Adipocyte (in vitro differentiated cells): ENCODE measurements at regions not wholly inside any gene's neighbourhood (a gene's known extent, or its start where the extent isn't known, plus 50 kb on each side); places are given as distances from the start of the nearest gene placed in this dataset.
A peak's percentile ranks its signal among the peaks of the same experiment; 100 is the strongest.

Experiments used
- DNase-seq: peaks from one replicate; pipeline ENCODE4 v3.0.0-alpha.2; 2015; ENCODE audit warnings: low read depth
- H3K27me3 ChIP-seq: replicated peaks from 2 replicates; pipeline ENCODE4 v1.7.0; 2013; ENCODE audit warnings: mild to moderate bottlenecking, low read length, moderate library complexity; ENCODE audit not compliant: control insufficient read depth, insufficient read depth
- H3K36me3 ChIP-seq: 2 replicates; pipeline ENCODE4 v1.7.0; 2013; ENCODE audit warnings: low read length, mild to moderate bottlenecking, moderate library complexity; ENCODE audit not compliant: control insufficient read depth, insufficient read depth, severe bottlenecking
- H3K4me1 ChIP-seq: 2 replicates; pipeline ENCODE4 v1.7.0; 2013; ENCODE audit warnings: mild to moderate bottlenecking, low read length, moderate library complexity; ENCODE audit not compliant: control insufficient read depth, insufficient read depth
- H3K4me3 ChIP-seq: 2 replicates; pipeline ENCODE4 v1.7.0; 2013; ENCODE audit warnings: mild to moderate bottlenecking, low read length, moderate library complexity
- H3K9ac ChIP-seq: 2 replicates; pipeline ENCODE4 v1.7.0; 2013; ENCODE audit warnings: mild to moderate bottlenecking, low read length, moderate library complexity
- H3K9me3 ChIP-seq: 2 replicates; pipeline ENCODE4 v1.7.0; 2013; ENCODE audit warnings: mild to moderate bottlenecking, low read length, moderate library complexity; ENCODE audit not compliant: control insufficient read depth

DNA sequence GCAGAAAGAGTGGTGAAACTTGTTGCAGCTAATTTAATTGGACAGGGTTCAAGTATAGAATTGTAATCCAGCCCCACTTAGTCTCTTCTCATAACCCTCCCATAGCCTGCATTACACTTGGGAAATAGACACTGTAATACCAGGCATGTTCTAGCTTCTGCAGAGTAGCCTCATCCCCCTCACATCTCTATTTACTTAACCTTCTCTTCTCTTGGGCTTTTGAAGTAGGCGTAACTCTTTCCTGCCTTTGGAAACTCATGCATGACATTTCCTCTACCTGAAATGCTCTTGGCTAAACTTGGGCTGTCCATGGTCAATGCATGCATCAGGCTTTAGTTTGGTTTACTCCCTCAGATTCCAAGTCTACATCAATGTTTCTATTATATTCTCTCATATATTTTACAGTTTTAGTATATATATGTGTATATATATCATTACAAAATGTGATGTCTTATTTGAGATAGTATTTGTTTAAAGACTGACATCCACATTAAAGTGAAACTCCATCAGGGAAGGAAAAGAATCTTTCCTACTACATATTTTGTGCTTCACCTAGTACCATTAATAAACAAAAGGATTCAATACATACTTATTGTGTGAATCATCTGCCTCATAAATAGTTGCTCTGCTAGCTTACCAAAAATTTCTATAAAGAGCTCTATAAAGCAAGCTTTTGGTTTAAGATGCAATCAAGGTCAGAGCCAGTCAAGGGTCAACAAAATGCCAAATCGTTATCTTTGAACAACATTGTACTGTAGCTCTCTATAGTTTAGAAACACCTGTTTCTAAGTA is 1158.0 kb downstream of the MAT2B start:
- H3K9ac ChIP-seq: no peak overlapping the region
- DNase-seq: peak; percentile 20
- no peak overlapping the region for H3K4me3 ChIP-seq
- H3K27me3 ChIP-seq: no peaks in the 10 kb centered on the region
- H3K9me3 ChIP-seq: no peaks in the 10 kb centered on the region
- no peaks in the 10 kb centered on the region for H3K36me3 ChIP-seq
- H3K4me1 ChIP-seq: peaks cover 9% of the 10 kb centered on the region

DNA sequence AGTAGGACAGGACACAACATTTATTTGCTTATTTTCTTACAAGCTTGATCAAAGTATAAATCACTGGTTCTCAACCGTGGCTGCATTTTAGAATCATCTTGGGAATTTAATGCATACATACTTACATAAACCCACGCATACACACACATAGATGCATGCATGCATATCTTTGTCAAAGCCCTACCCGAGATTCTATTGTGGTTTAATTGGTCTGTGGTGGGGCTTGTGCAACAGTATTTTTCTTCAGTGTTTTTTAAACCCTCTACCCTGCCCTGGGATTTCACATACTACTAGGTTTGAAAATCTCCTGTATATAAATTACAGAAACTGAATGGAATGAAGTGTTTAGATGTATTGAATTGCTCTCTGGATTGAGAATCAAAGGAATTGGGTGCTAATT is 1166.2 kb downstream of the MAT2B start:
- H3K27me3 ChIP-seq: no peaks in the 10 kb centered on the region
- H3K9ac ChIP-seq: no peak overlapping the region
- H3K9me3 ChIP-seq: no peaks in the 10 kb centered on the region
- no peak overlapping the region for H3K4me3 ChIP-seq
- no peaks in the 10 kb centered on the region for H3K36me3 ChIP-seq
- peaks cover 12% of the 10 kb centered on the region for H3K4me1 ChIP-seq
- DNase-seq: peak; percentile 7

DNA sequence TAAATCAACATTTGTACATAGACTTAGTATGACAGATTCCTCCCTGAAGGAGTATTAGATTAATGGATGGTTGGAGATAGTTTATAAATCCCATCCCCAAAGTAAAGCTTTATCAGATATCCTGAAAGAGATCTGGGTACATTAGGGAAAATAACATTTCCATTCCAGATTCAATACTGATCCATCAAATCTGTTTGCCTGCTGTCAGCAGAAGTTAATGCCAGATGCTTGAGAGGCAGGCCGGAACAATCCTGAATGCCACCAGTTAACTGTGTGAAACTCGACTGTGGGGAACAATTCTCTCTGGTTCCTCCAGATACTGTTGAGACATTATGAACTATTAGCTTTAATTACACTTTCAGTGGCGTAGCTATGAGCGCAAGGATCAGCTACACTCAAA is 1166.8 kb downstream of the MAT2B start:
- peak overlapping the region; percentile 31 for H3K9ac ChIP-seq
- H3K4me1 ChIP-seq: peaks cover 12% of the 10 kb centered on the region
- no peaks in the 10 kb centered on the region for H3K36me3 ChIP-seq
- no peaks in the 10 kb centered on the region for H3K27me3 ChIP-seq
- no peaks in the 10 kb centered on the region for H3K9me3 ChIP-seq
- H3K4me3 ChIP-seq: peak overlapping the region; percentile 10
- DNase-seq: no peak

DNA sequence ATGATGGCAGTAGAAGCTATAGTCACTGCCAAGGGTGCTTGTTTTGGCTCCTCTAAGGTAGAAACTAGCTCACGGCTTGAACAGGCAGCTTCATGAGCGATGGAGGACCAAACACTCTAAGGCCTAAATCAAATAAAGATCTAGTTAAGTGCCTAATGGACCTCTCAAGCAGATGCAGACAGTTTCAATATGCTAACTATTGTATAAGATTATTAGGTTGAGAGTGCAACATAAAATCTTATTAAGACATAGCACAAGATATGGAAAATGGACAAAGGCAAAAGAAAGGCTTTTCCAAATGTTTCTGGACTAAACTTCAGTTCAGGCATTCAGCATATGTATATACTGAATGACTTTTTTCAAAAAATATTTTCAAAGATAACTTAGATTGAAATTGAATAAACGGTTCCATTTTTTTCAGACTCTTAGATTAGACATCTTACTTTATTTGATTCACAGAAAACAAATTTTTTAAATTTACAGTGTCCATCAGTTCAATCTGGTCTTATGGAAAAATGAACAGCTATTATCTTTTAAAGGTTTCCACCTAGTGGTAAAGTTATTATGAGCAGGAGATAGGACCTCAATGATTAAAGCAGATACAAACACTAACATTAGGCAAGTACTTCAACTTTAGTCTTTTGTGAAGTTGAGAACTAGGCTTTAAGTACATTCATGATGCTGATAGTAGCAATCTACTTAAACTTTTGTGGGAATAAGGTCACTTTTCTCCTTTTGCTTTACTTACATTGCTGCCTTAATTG is 1167.7 kb downstream of the MAT2B start:
- no peaks in the 10 kb centered on the region for H3K36me3 ChIP-seq
- no peak overlapping the region for H3K9ac ChIP-seq
- H3K4me3 ChIP-seq: no peak overlapping the region
- no peaks in the 10 kb centered on the region for H3K9me3 ChIP-seq
- DNase-seq: peak; percentile 37
- H3K27me3 ChIP-seq: no peaks in the 10 kb centered on the region
- H3K4me1 ChIP-seq: peaks cover 12% of the 10 kb centered on the region

DNA sequence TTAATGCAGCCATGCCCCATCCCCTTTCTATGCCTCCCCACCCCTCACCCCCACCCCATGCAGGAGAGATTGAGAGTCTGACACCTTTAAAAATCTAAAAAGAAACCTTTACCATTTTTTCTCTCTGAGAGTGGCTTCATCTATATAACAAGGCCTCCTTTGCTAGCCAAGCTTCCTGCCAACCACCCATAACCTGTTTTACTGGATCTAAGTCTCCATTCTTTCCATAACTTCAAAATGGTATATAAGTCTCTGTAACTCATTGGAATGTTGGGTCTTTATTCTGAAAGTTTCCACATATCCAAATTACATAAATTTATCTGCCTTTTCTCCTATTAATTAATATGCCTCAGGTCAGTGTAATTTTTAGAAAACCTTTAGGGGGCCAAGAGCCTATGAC is 1174.0 kb downstream of the MAT2B start:
- H3K9me3 ChIP-seq: no peaks in the 10 kb centered on the region
- H3K4me3 ChIP-seq: no peak overlapping the region
- H3K27me3 ChIP-seq: no peaks in the 10 kb centered on the region
- H3K36me3 ChIP-seq: no peaks in the 10 kb centered on the region
- no peaks in the 10 kb centered on the region for H3K4me1 ChIP-seq
- no peak overlapping the region for H3K9ac ChIP-seq
- DNase-seq: no peak

DNA sequence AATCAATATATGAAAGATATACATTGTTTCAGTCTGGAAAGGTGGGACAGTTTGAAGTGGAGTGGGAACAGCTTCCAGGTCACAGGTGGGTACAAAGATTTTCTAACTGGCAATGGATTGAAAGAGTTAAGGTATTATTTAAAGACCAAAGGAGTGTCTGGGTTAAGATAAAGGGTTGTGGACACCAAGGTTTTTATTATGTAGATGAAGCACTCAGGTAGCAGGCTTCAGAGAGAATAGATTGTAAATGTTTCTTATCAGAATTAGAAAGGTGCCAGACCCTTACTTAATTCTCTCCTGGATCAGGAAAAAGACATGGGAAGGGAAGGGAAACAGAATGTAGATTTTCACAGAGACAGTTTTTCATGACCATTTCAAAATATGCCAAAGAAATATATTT is 1174.8 kb downstream of the MAT2B start:
- no peaks in the 10 kb centered on the region for H3K36me3 ChIP-seq
- no peaks in the 10 kb centered on the region for H3K27me3 ChIP-seq
- no peaks in the 10 kb centered on the region for H3K9me3 ChIP-seq
- H3K9ac ChIP-seq: no peak overlapping the region
- H3K4me3 ChIP-seq: no peak overlapping the region
- no peak for DNase-seq
- no peaks in the 10 kb centered on the region for H3K4me1 ChIP-seq

DNA sequence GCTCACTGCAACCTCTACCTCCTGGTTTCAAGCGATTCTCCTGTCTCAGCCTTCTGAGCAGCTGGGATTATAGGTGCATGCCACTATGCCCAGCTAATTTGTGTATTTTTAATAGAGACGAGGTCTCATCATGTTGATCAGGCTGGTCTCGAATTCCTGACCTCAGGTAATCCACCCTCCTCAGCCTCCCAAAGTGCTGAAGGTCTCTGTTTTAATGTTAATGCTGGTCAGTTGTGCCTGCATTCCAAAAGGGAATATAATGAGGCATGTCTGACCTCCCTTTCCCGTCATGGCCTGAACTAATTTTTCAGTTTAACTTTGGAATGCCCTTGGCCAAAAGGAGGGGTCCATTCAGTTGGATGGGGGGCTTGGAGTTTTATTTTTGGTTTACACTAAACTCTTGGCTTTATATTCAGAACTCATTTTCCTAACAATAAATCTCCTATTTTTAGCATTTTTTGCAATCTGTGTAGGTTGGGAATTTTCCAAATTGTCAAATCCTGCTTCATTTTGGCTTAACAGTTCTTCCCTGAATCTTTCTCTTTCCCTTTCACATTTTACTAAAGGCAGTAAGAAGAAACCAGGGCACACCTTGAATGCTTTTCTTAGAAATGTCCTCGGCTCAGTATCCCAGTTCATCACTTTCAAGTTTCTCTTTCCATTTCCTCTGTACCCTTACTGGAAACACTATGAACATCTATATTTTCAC is 1175.5 kb downstream of the MAT2B start:
- Histone ChIP-seq H3K9ac (no peak overlapping the region), H3K27me3 (no peaks in the 10 kb centered on the region), H3K4me1 (no peaks in the 10 kb centered on the region), H3K4me3 (no peak overlapping the region), H3K36me3 (no peaks in the 10 kb centered on the region), H3K9me3 (no peaks in the 10 kb centered on the region)
- no peak for DNase-seq

DNA sequence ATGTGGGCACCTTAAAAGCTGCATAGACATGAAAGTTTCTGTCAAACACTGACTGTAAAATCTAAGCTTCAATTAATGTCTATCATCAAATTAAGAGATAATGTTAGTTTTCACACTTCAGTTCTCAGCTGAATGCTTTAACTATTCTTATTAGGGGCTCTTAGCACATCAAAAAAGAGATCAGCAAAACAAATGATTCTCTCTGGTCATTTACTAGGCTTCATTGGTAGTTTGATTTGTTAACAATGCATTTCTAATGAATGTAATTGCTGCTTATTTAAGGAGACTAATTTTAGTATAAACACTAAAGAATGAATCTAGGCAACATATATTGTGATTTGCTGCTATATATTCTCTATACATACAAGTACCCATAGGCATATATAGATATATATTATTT is 1182.0 kb downstream of the MAT2B start:
- Histone ChIP-seq H3K36me3 (no peaks in the 10 kb centered on the region), H3K4me1 (no peaks in the 10 kb centered on the region), H3K9me3 (no peaks in the 10 kb centered on the region), H3K4me3 (no peak overlapping the region), H3K27me3 (no peaks in the 10 kb centered on the region), H3K9ac (no peak overlapping the region)
- DNase-seq: no peak

DNA sequence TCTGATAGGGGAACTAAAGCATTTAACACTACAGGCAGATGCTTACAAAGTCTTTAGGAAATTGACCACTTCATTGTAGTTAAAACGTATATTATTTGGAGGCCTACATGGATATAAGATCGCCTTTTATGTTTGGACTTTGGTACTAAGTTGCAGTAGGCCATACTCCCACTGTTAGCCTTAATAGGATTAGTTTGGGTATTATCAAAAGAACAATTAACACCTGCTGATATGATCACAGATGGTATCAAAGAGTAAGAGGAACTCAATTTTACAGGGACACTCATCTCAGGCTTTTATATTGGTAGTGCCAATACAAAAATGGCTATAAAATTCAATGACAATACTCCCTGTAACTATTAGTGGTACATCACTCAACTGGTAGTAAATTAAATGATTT is 1183.0 kb downstream of the MAT2B start:
- DNase-seq: no peak
- Histone ChIP-seq H3K9ac (no peak overlapping the region), H3K4me3 (no peak overlapping the region)

DNA sequence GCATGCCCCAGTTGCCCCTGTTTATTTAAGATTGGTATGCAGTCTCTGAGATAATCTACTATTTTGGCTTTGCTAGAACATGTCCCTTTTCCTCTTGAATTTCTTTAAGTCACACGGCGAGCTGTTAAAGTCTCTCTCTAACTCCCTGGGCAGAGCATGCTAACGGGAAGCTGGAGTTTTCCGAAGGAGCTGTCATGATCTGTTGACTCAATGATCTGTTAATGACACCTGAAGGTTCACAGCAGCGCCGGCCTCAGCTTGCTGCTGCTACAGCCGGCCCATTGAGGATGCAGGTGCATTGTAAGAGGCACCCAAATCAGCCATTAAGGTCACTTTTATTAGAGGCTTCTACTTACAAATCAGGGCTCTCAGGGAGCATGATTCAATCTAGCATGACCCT is 1203.4 kb downstream of the MAT2B start:
- H3K36me3 ChIP-seq: no peaks in the 10 kb centered on the region
- H3K4me1 ChIP-seq: no peaks in the 10 kb centered on the region
- DNase-seq: no peak
- no peaks in the 10 kb centered on the region for H3K9me3 ChIP-seq
- H3K4me3 ChIP-seq: no peak overlapping the region
- H3K9ac ChIP-seq: no peak overlapping the region
- no peaks in the 10 kb centered on the region for H3K27me3 ChIP-seq

More for the DNA sequence above, 1183.0 kb downstream of the MAT2B start:
- Histone ChIP-seq H3K4me1 (no peaks in the 10 kb centered on the region), H3K9me3 (no peaks in the 10 kb centered on the region), H3K36me3 (no peaks in the 10 kb centered on the region), H3K27me3 (no peaks in the 10 kb centered on the region)

DNA sequence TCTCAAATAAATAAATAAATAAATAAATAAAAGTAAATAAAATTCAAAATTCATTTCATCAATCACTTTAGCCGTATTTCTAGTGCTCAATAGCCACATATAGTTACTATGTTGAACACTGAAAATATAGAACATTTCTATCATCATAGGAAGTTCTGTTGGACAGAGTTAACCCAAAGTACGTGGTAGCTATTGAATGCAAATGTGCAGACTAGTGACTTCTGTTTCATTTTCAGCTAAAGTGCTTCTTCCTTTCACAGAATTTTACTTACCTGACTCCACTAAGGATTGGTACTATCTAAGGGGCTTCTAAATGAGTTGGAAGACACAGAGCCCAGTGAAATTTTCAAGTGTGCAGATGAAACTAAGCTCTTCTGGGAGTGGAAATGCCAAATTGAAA is 1208.3 kb downstream of the MAT2B start:
- Histone ChIP-seq H3K4me1 (no peaks in the 10 kb centered on the region), H3K36me3 (no peaks in the 10 kb centered on the region)
- DNase-seq: no peak

More for the DNA sequence above, 1208.3 kb downstream of the MAT2B start:
- Histone ChIP-seq H3K9me3 (no peaks in the 10 kb centered on the region), H3K9ac (no peak overlapping the region), H3K27me3 (no peaks in the 10 kb centered on the region), H3K4me3 (no peak overlapping the region)
